ENCODE measurements at regions not wholly inside any gene's neighbourhood (a gene's known extent, or its start where the extent isn't known, plus 50 kb on each side); places are given as distances from the start of the nearest gene placed in this dataset.

- no peaks in the 10 kb centered on the region for H3K36me3 ChIP-seq (ENCODE audit: insufficient read depth, low read length)
- no peak overlapping the region for H3K4me2 ChIP-seq (ENCODE audit: low read length)
- no peak overlapping the region for H3K9ac ChIP-seq (ENCODE audit: low read length)
- H2AFZ ChIP-seq (ENCODE audit: low read depth, low read length) = no peak overlapping the region
- no peaks in the 10 kb centered on the region for H3K79me2 ChIP-seq (replicated peaks; ENCODE audit: insufficient read depth, low read length)
- no peak for TF ChIP-seq EZH2 (IDR thresholded peaks at IDR 0.05; ENCODE audit: borderline replicate concordance, insufficient read depth, low read length, poor library complexity, severe bottlenecking)
- peak; percentile 76 for TF ChIP-seq SMC3 (conservative IDR thresholded peaks at IDR 0.05; ENCODE audit: poor library complexity)
- no peak for TF ChIP-seq POLR2AphosphoS5 (IDR thresholded peaks at IDR 0.05)
- peak; percentile 74 for TF ChIP-seq RAD21 (conservative IDR thresholded peaks at IDR 0.05)
- TF ChIP-seq MXI1 (conservative IDR thresholded peaks at IDR 0.05; ENCODE audit: poor library complexity, severe bottlenecking) = no peak
- peak; percentile 77 for TF ChIP-seq CTCF (IDR thresholded peaks at IDR 0.05; ENCODE audit: poor library complexity, severe bottlenecking)
- no peaks in the 10 kb centered on the region for H3K9me3 ChIP-seq (ENCODE audit: low read length)
- H3F3A ChIP-seq (ENCODE audit: insufficient read depth, low read length, poor library complexity, severe bottlenecking) = no peaks in the 10 kb centered on the region
- H3K27me3 ChIP-seq (ENCODE audit: insufficient read depth, low read depth, low read length) = peaks cover 36% of the 10 kb centered on the region
- H3K27ac ChIP-seq (ENCODE audit: low read length) = no peak overlapping the region
- H3K4me3 ChIP-seq (ENCODE audit: low read length) = no peak overlapping the region
- no peaks in the 10 kb centered on the region for H3K9me2 ChIP-seq (ENCODE audit: insufficient read depth, low read length)
- no peaks in the 10 kb centered on the region for H4K20me1 ChIP-seq (ENCODE audit: insufficient read depth)
Observed at GRCh38 chr7:116138202-116138801, 72.0 kb upstream of the TES start.

GRCh38 chr7:116139007-116139406 is 71.3 kb upstream of the TES start:
- no peaks in the 10 kb centered on the region for H4K20me1 ChIP-seq (ENCODE audit: insufficient read depth)
- H3K9me3 ChIP-seq (ENCODE audit: low read length) = no peaks in the 10 kb centered on the region
- H2AFZ ChIP-seq (ENCODE audit: low read depth, low read length) = no peak overlapping the region
- H3K9ac ChIP-seq (ENCODE audit: low read length) = no peak overlapping the region
- no peaks in the 10 kb centered on the region for H3K36me3 ChIP-seq (ENCODE audit: insufficient read depth, low read length)
- H3K9me2 ChIP-seq (ENCODE audit: insufficient read depth, low read length) = no peaks in the 10 kb centered on the region
- H3K79me2 ChIP-seq (replicated peaks; ENCODE audit: insufficient read depth, low read length) = no peaks in the 10 kb centered on the region
- H3K27me3 ChIP-seq (ENCODE audit: insufficient read depth, low read depth, low read length) = peaks cover 29% of the 10 kb centered on the region
- H3F3A ChIP-seq (ENCODE audit: insufficient read depth, low read length, poor library complexity, severe bottlenecking) = no peaks in the 10 kb centered on the region
- no peak overlapping the region for H3K4me2 ChIP-seq (ENCODE audit: low read length)
- no peak overlapping the region for H3K27ac ChIP-seq (ENCODE audit: low read length)
- no peak for TF ChIP-seq RAD21 (conservative IDR thresholded peaks at IDR 0.05)
- no peak for TF ChIP-seq POLR2AphosphoS5 (IDR thresholded peaks at IDR 0.05)
- no peak for TF ChIP-seq REST (IDR thresholded peaks at IDR 0.05; ENCODE audit: borderline replicate concordance)
- TF ChIP-seq MXI1 (conservative IDR thresholded peaks at IDR 0.05; ENCODE audit: poor library complexity, severe bottlenecking) = no peak
- TF ChIP-seq EP300 (conservative IDR thresholded peaks at IDR 0.05; ENCODE audit: poor library complexity, severe bottlenecking) = no peak
- no peak for TF ChIP-seq CTCF (IDR thresholded peaks at IDR 0.05; ENCODE audit: poor library complexity, severe bottlenecking)
- TF ChIP-seq TAF1 (IDR thresholded peaks at IDR 0.05; ENCODE audit: low read depth) = no peak
- TF ChIP-seq SMC3 (conservative IDR thresholded peaks at IDR 0.05; ENCODE audit: poor library complexity) = no peak
- TF ChIP-seq EZH2 (IDR thresholded peaks at IDR 0.05; ENCODE audit: borderline replicate concordance, insufficient read depth, low read length, poor library complexity, severe bottlenecking) = no peak
- H3K4me3 ChIP-seq (ENCODE audit: low read length) = no peak overlapping the region
